Thyroid gland (tissue), 4 donors: ENCODE measurements at regions not wholly inside any gene's neighbourhood (a gene's known extent, or its start where the extent isn't known, plus 50 kb on each side); places are given as distances from the start of the nearest gene placed in this dataset.

Experiments
- CTCF ChIP-seq, 6 experiments: fragments of 200-600 bp in 3 of 6; fragments of 450-650 bp in 3 of 6; sonication (generic) in 3 of 6; IDR thresholded peaks; one replicate each; pipeline ENCODE4 v1.5.1; 2016 to 2019; ENCODE audit warnings: antibody characterized with exemption in 6 of 6, mild to moderate bottlenecking in 2 of 6, inconsistent platforms in 1 of 6, moderate library complexity in 1 of 6
- POLR2A ChIP-seq, 2 donors: fragments of 450-650 bp; IDR thresholded peaks; one replicate each; pipeline ENCODE4 v1.6.1; 2017; ENCODE audit warnings: antibody characterized with exemption in 2 of 2, mild to moderate bottlenecking in 2 of 2, moderate library complexity in 1 of 2

DNA sequence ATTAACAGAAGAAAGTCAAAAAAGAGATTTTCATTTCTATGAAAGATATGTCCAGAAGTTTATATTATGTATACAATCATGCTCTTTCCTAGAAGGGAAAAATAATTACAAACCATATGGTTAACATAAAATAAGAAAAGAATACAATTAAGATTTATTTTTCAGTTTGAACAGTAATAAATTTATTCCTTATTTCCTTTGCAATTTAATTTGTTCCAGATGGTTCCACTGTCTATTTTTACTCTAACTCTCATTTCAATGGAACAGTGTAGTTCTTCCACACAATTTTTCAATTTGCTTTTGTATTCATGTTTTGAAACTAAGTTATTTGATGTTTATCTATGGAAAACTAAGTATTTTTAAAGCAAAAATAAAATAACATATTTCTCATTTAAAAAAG, 1026.3 kb downstream of the TAF11L14 start:
- TF ChIP-seq CTCF (IDR thresholded peaks at IDR 0.05) (no peak), POLR2A (IDR thresholded peaks at IDR 0.05) (no peak)
